ENCODE measurements at regions not wholly inside any gene's neighbourhood (a gene's known extent, or its start where the extent isn't known, plus 50 kb on each side); places are given as distances from the start of the nearest gene placed in this dataset.

GRCh38 chr13:53180684-53181083, 152.1 kb downstream of the OLFM4 start:
- no peaks in the 10 kb centered on the region for H4K20me1 ChIP-seq (ENCODE audit: low read depth)
- no peaks in the 10 kb centered on the region for H3K36me3 ChIP-seq
- no peak overlapping the region for H3K4me2 ChIP-seq
- peaks cover 6% of the 10 kb centered on the region for H3K4me1 Mint-ChIP-seq
- H3K9ac ChIP-seq = no peak overlapping the region
- peaks cover 4% of the 10 kb centered on the region for H3K27me3 Mint-ChIP-seq (ENCODE audit: insufficient read depth, low read depth)
- H3K79me2 ChIP-seq (ENCODE audit: low read depth) = no peaks in the 10 kb centered on the region
- no peaks in the 10 kb centered on the region for H3K4me1 ChIP-seq
- no peak overlapping the region for H2AFZ ChIP-seq (replicated peaks)
- H3K9me3 ChIP-seq (ENCODE audit: low read depth) = no peaks in the 10 kb centered on the region
- H3K27ac Mint-ChIP-seq = no peak overlapping the region
- no peak for DNase-seq (ENCODE audit: low spot score)
- no peak overlapping the region for H3K27ac ChIP-seq
- H3K4me3 ChIP-seq = no peak overlapping the region
- peaks cover 10% of the 10 kb centered on the region for H3K9me3 Mint-ChIP-seq
- H3K27me3 ChIP-seq = no peaks in the 10 kb centered on the region
- no peak overlapping the region for H3K4me3 Mint-ChIP-seq
- TF ChIP-seq EZH2phosphoT487 (IDR thresholded peaks at IDR 0.05) (no peak), EZH2 (IDR thresholded peaks at IDR 0.05) (no peak)
- no peaks in the 10 kb centered on the region for H3F3A ChIP-seq (ENCODE audit: low read depth)
- H3K36me3 Mint-ChIP-seq = peaks cover 2% of the 10 kb centered on the region

DNA sequence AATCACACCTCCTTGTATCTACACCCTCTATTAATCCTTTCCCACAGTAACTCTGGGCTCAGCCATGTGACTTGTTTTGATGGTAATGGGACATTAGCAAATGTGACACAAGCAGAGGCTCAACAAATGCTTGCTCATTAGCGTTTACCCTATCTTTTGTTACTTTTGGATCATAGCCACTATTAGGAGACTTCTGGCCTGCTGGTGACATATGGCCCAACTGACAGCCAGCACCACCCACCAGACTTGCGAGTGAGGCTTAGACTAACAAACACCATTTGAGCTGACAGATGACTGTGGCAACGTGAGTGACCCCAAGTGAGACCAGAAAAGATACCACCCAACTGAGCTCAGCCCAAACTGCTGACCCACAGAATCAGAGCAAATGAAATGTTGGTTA, 154.1 kb downstream of the OLFM4 start:
- Histone ChIP-seq H3K27me3 (no peaks in the 10 kb centered on the region), H3K4me1 (no peaks in the 10 kb centered on the region), H3K9me3 (ENCODE audit: low read depth) (no peaks in the 10 kb centered on the region), H3K4me2 (no peak overlapping the region), H3K9ac (no peak overlapping the region), H4K20me1 (ENCODE audit: low read depth) (no peaks in the 10 kb centered on the region), H3K79me2 (ENCODE audit: low read depth) (no peaks in the 10 kb centered on the region), H3K27ac (no peak overlapping the region), H3K4me3 (no peak overlapping the region), H3F3A (ENCODE audit: low read depth) (no peaks in the 10 kb centered on the region), H2AFZ (replicated peaks) (no peak overlapping the region), H3K36me3 (no peaks in the 10 kb centered on the region)
- Mint-ChIP-seq H3K27me3 (ENCODE audit: insufficient read depth, low read depth) (peaks cover 4% of the 10 kb centered on the region), H3K9me3 (peaks cover 10% of the 10 kb centered on the region), H3K4me1 (no peaks in the 10 kb centered on the region), H3K4me3 (no peak overlapping the region), H3K27ac (no peak overlapping the region), H3K36me3 (peaks cover 2% of the 10 kb centered on the region)
- DNase-seq (ENCODE audit: low spot score) = no peak
- TF ChIP-seq, protein P1, sequence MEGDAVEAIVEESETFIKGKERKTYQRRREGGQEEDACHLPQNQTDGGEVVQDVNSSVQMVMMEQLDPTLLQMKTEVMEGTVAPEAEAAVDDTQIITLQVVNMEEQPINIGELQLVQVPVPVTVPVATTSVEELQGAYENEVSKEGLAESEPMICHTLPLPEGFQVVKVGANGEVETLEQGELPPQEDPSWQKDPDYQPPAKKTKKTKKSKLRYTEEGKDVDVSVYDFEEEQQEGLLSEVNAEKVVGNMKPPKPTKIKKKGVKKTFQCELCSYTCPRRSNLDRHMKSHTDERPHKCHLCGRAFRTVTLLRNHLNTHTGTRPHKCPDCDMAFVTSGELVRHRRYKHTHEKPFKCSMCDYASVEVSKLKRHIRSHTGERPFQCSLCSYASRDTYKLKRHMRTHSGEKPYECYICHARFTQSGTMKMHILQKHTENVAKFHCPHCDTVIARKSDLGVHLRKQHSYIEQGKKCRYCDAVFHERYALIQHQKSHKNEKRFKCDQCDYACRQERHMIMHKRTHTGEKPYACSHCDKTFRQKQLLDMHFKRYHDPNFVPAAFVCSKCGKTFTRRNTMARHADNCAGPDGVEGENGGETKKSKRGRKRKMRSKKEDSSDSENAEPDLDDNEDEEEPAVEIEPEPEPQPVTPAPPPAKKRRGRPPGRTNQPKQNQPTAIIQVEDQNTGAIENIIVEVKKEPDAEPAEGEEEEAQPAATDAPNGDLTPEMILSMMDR (IDR thresholded peaks at IDR 0.05) = no peak

GRCh38 chr13:53188120-53188519, 159.5 kb downstream of the OLFM4 start:
- H3K36me3 Mint-ChIP-seq = peaks cover 2% of the 10 kb centered on the region
- H3K4me1 Mint-ChIP-seq = peaks cover 26% of the 10 kb centered on the region
- no peak for DNase-seq (ENCODE audit: low spot score)
- H3K27me3 Mint-ChIP-seq (ENCODE audit: insufficient read depth, low read depth) = peaks cover 2% of the 10 kb centered on the region
- peaks cover 22% of the 10 kb centered on the region for H3K4me1 ChIP-seq
- no peaks in the 10 kb centered on the region for H4K20me1 ChIP-seq (ENCODE audit: low read depth)
- no peaks in the 10 kb centered on the region for H3K9me3 ChIP-seq (ENCODE audit: low read depth)
- H3K27ac Mint-ChIP-seq = no peak overlapping the region
- H3K4me3 ChIP-seq = no peak overlapping the region
- H3K4me3 Mint-ChIP-seq = no peak overlapping the region
- no peaks in the 10 kb centered on the region for H3K27me3 ChIP-seq
- no peaks in the 10 kb centered on the region for H3K79me2 ChIP-seq (ENCODE audit: low read depth)
- TF ChIP-seq EZH2phosphoT487 (IDR thresholded peaks at IDR 0.05) (no peak), EZH2 (IDR thresholded peaks at IDR 0.05) (no peak)
- TF ChIP-seq, protein P1 (IDR thresholded peaks at IDR 0.05) = no peak
- no peak overlapping the region for H3K27ac ChIP-seq
- H3K4me2 ChIP-seq = no peak overlapping the region
- no peak overlapping the region for H3K9ac ChIP-seq
- H3K36me3 ChIP-seq = no peaks in the 10 kb centered on the region
- no peak overlapping the region for H2AFZ ChIP-seq (replicated peaks)
- peaks cover 21% of the 10 kb centered on the region for H3F3A ChIP-seq (ENCODE audit: low read depth)
- peaks cover 10% of the 10 kb centered on the region for H3K9me3 Mint-ChIP-seq

GRCh38 chr13:53189162-53189561, 160.5 kb downstream of the OLFM4 start:
- Histone ChIP-seq H3K27ac (no peak overlapping the region), H3K9ac (no peak overlapping the region), H4K20me1 (ENCODE audit: low read depth) (no peaks in the 10 kb centered on the region), H2AFZ (replicated peaks) (no peak overlapping the region), H3K4me3 (no peak overlapping the region), H3K4me1 (peaks cover 22% of the 10 kb centered on the region), H3K9me3 (ENCODE audit: low read depth) (no peaks in the 10 kb centered on the region), H3K4me2 (no peak overlapping the region), H3K36me3 (no peaks in the 10 kb centered on the region), H3F3A (ENCODE audit: low read depth) (peaks cover 21% of the 10 kb centered on the region), H3K79me2 (ENCODE audit: low read depth) (no peaks in the 10 kb centered on the region), H3K27me3 (no peaks in the 10 kb centered on the region)
- Mint-ChIP-seq H3K36me3 (peaks cover 2% of the 10 kb centered on the region), H3K4me3 (no peak overlapping the region), H3K27me3 (ENCODE audit: insufficient read depth, low read depth) (peaks cover 2% of the 10 kb centered on the region), H3K4me1 (peaks cover 26% of the 10 kb centered on the region), H3K27ac (no peak overlapping the region), H3K9me3 (peaks cover 8% of the 10 kb centered on the region)
- TF ChIP-seq EZH2phosphoT487 (IDR thresholded peaks at IDR 0.05) = no peak
- TF ChIP-seq, protein P1 (IDR thresholded peaks at IDR 0.05) = peak; percentile 33
- no peak for DNase-seq (ENCODE audit: low spot score)
